WTC11 (cell line): ENCODE measurements at regions not wholly inside any gene's neighbourhood (a gene's known extent, or its start where the extent isn't known, plus 50 kb on each side); places are given as distances from the start of the nearest gene placed in this dataset.

ENCODE experiments used
- ATAC-seq: fragments of 200-7000 bp; cut with Tn5 transposase; 2 replicates; pipeline ENCODE4 v1.10.0; 2021; ENCODE audit warnings: mild to moderate bottlenecking, moderate library complexity
- CTCF ChIA-PET: fragments of 300-600 bp; sonication (Branson Sonifier 250); formaldehyde crosslinking; loops from one replicate; lab custom pipeline; 2021; ENCODE audit warnings: antibody characterized with exemption; lab: Charles Lee
- POLR2A ChIA-PET: fragments of 350-600 bp; sonication (Branson Sonifier 250); formaldehyde crosslinking; loops from one replicate; lab custom pipeline; 2021; ENCODE audit warnings: antibody characterized with exemption; lab: Charles Lee
- DNase-seq: peaks from one replicate; pipeline ENCODE4 v3.0.0; 2021; ENCODE audit warnings: low spot score
- H3K27ac Mint-ChIP-seq: 2 replicates; pipeline ENCODE4 v1.8.0; 2021; ENCODE audit warnings: mixed read lengths
- H3K27me3 Mint-ChIP-seq: 2 replicates; pipeline ENCODE4 v1.8.0; 2021; ENCODE audit warnings: low read depth, mild to moderate bottlenecking, moderate library complexity, mixed read lengths
- H3K36me3 Mint-ChIP-seq: 2 replicates; pipeline ENCODE4 v1.8.0; 2021; ENCODE audit warnings: mixed read lengths
- H3K4me1 Mint-ChIP-seq: 2 replicates; pipeline ENCODE4 v1.8.0; 2022; ENCODE audit warnings: mixed read lengths
- H3K4me3 Mint-ChIP-seq: 2 replicates; pipeline ENCODE4 v1.8.0; 2021; ENCODE audit warnings: mild to moderate bottlenecking, moderate library complexity, mixed read lengths
- H3K9me3 Mint-ChIP-seq: 2 replicates; pipeline ENCODE4 v1.8.0; 2021; ENCODE audit warnings: mixed read lengths
- IRF2 ChIP-seq: sonication (generic); formaldehyde crosslinking; IDR thresholded peaks from 2 replicates; pipeline ENCODE4 v1.8.0; 2022; ENCODE audit warnings: low read depth, missing genetic modification reagents, borderline replicate concordance
- NFE2L1 ChIP-seq: sonication (generic); formaldehyde crosslinking; IDR thresholded peaks from 2 replicates; pipeline ENCODE4 v1.8.1; 2023; ENCODE audit warnings: missing genetic modification reagents
- NR1H2 ChIP-seq: sonication (generic); formaldehyde crosslinking; IDR thresholded peaks from 2 replicates; pipeline ENCODE4 v1.9.0; 2021; ENCODE audit warnings: mild to moderate bottlenecking, moderate library complexity, missing genetic modification reagents
- NR2C2 ChIP-seq: sonication (generic); formaldehyde crosslinking; IDR thresholded peaks from 2 replicates; pipeline ENCODE4 v1.8.0; 2022; ENCODE audit warnings: mild to moderate bottlenecking, missing genetic modification reagents
- RELA ChIP-seq: sonication (generic); formaldehyde crosslinking; IDR thresholded peaks from 2 replicates; pipeline ENCODE4 v1.8.1; 2022; ENCODE audit warnings: missing genetic modification reagents, mild to moderate bottlenecking, borderline replicate concordance
- SMAD4 ChIP-seq: sonication (generic); formaldehyde crosslinking; IDR thresholded peaks from 2 replicates; pipeline ENCODE4 v1.8.0; 2022; ENCODE audit warnings: mild to moderate bottlenecking, missing genetic modification reagents
- ZNF138 ChIP-seq: sonication (generic); formaldehyde crosslinking; conservative IDR thresholded peaks from 2 replicates; pipeline ENCODE4 v1.8.1; 2022; ENCODE audit warnings: mild to moderate bottlenecking, moderate library complexity, missing genetic modification reagents
- ZNF219 ChIP-seq: sonication (generic); formaldehyde crosslinking; IDR thresholded peaks from 2 replicates; pipeline ENCODE4 v1.8.0; 2023; ENCODE audit warnings: missing genetic modification reagents, mild to moderate bottlenecking, borderline replicate concordance
- ZNF232 ChIP-seq: sonication (generic); formaldehyde crosslinking; IDR thresholded peaks from 2 replicates; pipeline ENCODE4 v1.8.0; 2022; ENCODE audit warnings: mild to moderate bottlenecking, missing genetic modification reagents
- ZNF416 ChIP-seq: fragments of 250-450 bp; sonication (Bioruptor Pico); IDR thresholded peaks from 2 replicates; pipeline ENCODE4 v1.9.0; 2021; ENCODE audit warnings: mild to moderate bottlenecking, inconsistent platforms
- TF ChIP-seq, protein P1 (sequence below): sonication (generic); formaldehyde crosslinking; IDR thresholded peaks from 2 replicates; pipeline ENCODE4 v1.8.0; 2022; ENCODE audit warnings: mild to moderate bottlenecking, missing genetic modification reagents
- TF ChIP-seq, protein P2 (sequence below): fragments of 250-450 bp; sonication (Bioruptor Pico); IDR thresholded peaks from 2 replicates; pipeline ENCODE4 v1.8.0; 2021; ENCODE audit warnings: mild to moderate bottlenecking
- TF ChIP-seq, protein P3 (sequence below): sonication (generic); formaldehyde crosslinking; IDR thresholded peaks from 2 replicates; pipeline ENCODE4 v1.8.1; 2022; ENCODE audit warnings: low read depth, mild to moderate bottlenecking, moderate library complexity, missing genetic modification reagents, borderline replicate concordance
- TF ChIP-seq, protein P4 (sequence below): fragments of 250-450 bp; sonication (Bioruptor Pico); conservative IDR thresholded peaks from 2 replicates; pipeline ENCODE4 v1.9.0; 2021; ENCODE audit warnings: mild to moderate bottlenecking
- TF ChIP-seq, protein P5 (sequence below): sonication (generic); formaldehyde crosslinking; IDR thresholded peaks from 2 replicates; pipeline ENCODE4 v1.8.0; 2022; ENCODE audit warnings: mild to moderate bottlenecking, missing genetic modification reagents
- TF ChIP-seq, protein P6 (sequence below): sonication (generic); formaldehyde crosslinking; IDR thresholded peaks from 2 replicates; pipeline ENCODE4 v1.8.1; 2022; ENCODE audit warnings: missing genetic modification reagents, borderline replicate concordance
- TF ChIP-seq, protein P7 (sequence below): sonication (generic); formaldehyde crosslinking; IDR thresholded peaks from 2 replicates; pipeline ENCODE4 v1.8.1; 2023; ENCODE audit warnings: mild to moderate bottlenecking, missing genetic modification reagents

DNA sequence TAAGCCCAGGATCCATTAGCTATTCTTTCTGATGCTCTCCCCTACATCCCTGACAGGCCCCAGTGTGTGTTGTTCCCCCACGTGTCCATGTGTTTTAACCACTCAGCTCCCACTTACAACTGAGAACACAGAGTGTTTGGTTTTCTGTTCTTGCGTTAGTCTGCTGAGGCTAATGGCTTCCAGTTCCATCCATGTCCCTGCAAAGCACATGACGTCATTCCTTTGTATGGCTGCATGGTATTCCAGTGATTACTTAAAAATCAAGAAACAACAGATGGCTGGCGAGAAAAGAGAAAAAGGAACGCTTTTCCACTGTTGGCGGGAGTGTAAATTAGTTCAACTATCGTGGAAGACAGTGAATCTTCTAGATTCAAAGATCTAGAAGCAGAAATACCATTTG, 556.0 kb downstream of the PTPRC start:
- Mint-ChIP-seq H3K4me1 (no peaks in the 10 kb centered on the region), H3K36me3 (no peaks in the 10 kb centered on the region)
- POLR2A ChIA-PET: no interaction called here

DNA sequence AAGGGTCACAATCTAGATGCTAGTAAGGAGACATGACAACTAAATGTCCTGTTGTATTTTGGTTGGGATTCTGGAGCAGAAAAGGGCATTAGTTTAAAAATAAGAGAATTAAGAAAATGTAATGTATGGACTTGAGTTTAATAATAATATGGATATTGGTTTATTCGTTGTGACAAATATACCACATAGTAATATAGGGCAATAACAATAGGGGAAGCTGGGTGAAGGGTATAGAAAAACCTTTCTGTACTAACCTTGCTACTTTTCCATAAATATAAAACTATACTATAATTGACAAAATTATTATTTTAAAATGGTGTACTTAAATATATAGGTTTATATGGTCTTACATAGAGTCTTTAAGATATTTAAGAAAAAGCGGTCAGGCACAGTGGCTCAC, 558.9 kb downstream of the PTPRC start:
- ChIA-PET CTCF (no interaction called here), POLR2A (no interaction called here)
- Mint-ChIP-seq H3K4me3 (no peak overlapping the region), H3K9me3 (peaks cover 11% of the 10 kb centered on the region), H3K4me1 (no peaks in the 10 kb centered on the region), H3K27me3 (no peaks in the 10 kb centered on the region), H3K36me3 (no peaks in the 10 kb centered on the region), H3K27ac (no peak overlapping the region)
- TF ChIP-seq, protein P1, sequence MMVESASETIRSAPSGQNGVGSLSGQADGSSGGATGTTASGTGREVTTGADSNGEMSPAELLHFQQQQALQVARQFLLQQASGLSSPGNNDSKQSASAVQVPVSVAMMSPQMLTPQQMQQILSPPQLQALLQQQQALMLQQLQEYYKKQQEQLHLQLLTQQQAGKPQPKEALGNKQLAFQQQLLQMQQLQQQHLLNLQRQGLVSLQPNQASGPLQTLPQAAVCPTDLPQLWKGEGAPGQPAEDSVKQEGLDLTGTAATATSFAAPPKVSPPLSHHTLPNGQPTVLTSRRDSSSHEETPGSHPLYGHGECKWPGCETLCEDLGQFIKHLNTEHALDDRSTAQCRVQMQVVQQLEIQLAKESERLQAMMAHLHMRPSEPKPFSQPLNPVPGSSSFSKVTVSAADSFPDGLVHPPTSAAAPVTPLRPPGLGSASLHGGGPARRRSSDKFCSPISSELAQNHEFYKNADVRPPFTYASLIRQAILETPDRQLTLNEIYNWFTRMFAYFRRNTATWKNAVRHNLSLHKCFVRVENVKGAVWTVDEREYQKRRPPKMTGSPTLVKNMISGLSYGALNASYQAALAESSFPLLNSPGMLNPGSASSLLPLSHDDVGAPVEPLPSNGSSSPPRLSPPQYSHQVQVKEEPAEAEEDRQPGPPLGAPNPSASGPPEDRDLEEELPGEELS (CRISPR knock-in tag): no peak
- TF ChIP-seq, protein P2, sequence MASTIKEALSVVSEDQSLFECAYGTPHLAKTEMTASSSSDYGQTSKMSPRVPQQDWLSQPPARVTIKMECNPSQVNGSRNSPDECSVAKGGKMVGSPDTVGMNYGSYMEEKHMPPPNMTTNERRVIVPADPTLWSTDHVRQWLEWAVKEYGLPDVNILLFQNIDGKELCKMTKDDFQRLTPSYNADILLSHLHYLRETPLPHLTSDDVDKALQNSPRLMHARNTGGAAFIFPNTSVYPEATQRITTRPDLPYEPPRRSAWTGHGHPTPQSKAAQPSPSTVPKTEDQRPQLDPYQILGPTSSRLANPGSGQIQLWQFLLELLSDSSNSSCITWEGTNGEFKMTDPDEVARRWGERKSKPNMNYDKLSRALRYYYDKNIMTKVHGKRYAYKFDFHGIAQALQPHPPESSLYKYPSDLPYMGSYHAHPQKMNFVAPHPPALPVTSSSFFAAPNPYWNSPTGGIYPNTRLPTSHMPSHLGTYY (CRISPR knock-in tag): no peak
- TF ChIP-seq, protein P3, sequence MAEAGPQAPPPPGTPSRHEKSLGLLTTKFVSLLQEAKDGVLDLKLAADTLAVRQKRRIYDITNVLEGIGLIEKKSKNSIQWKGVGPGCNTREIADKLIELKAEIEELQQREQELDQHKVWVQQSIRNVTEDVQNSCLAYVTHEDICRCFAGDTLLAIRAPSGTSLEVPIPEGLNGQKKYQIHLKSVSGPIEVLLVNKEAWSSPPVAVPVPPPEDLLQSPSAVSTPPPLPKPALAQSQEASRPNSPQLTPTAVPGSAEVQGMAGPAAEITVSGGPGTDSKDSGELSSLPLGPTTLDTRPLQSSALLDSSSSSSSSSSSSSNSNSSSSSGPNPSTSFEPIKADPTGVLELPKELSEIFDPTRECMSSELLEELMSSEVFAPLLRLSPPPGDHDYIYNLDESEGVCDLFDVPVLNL (CRISPR knock-in tag): no peak
- TF ChIP-seq NR2C2: no peak
- no peak for TF ChIP-seq NFE2L1
- TF ChIP-seq RELA (CRISPR knock-in tag): no peak
- no peak for TF ChIP-seq ZNF416 (CRISPR knock-in tag)
- TF ChIP-seq, protein P4, sequence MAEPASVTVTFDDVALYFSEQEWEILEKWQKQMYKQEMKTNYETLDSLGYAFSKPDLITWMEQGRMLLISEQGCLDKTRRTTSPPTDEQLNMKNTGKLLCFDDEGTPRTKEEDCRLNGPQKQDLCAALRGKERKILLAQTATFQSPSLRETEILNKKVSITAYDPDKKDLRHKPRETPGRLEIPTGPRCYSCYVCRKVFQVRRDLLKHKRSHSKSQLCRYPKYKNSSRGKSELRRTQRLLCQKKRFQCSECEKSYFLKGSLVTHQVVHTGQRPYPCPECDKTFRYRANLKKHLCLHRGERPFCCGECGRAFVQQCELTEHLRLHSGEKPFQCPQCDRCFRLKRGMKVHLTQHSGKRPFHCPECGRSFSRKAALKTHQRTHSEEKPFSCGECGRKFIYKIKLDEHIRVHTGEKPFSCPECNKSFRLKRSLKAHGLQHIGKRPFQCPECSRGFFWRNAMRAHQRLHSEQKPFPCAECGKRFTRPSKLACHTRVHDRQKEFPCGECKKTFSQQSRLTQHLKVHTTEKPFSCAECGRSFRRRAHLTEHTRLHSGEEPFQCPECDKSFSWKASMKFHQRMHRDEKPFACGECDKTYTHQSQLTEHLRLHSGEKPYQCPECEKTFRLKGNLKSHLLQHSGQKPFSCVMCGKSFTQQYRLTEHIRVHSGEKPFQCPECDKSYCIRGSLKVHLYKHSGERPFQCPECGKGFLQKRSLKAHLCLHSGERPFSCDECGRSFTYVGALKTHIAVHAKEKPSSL (CRISPR knock-in tag): no peak
- TF ChIP-seq ZNF232 (CRISPR knock-in tag): no peak
- no peak for TF ChIP-seq IRF2 (CRISPR knock-in tag)
- no peak for TF ChIP-seq ZNF138 (CRISPR knock-in tag)
- TF ChIP-seq, protein P5, sequence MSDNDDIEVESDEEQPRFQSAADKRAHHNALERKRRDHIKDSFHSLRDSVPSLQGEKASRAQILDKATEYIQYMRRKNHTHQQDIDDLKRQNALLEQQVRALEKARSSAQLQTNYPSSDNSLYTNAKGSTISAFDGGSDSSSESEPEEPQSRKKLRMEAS (CRISPR knock-in tag): no peak
- no peak for TF ChIP-seq ZNF219 (CRISPR knock-in tag)
- no peak for TF ChIP-seq SMAD4
- TF ChIP-seq, protein P6, sequence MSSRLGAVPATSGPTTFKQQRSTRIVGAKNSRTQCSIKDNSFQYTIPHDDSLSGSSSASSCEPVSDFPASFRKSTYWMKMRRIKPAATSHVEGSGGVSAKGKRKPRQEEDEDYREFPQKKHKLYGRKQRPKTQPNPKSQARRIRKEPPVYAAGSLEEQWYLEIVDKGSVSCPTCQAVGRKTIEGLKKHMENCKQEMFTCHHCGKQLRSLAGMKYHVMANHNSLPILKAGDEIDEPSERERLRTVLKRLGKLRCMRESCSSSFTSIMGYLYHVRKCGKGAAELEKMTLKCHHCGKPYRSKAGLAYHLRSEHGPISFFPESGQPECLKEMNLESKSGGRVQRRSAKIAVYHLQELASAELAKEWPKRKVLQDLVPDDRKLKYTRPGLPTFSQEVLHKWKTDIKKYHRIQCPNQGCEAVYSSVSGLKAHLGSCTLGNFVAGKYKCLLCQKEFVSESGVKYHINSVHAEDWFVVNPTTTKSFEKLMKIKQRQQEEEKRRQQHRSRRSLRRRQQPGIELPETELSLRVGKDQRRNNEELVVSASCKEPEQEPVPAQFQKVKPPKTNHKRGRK (CRISPR knock-in tag): no peak
- TF ChIP-seq, protein P7, sequence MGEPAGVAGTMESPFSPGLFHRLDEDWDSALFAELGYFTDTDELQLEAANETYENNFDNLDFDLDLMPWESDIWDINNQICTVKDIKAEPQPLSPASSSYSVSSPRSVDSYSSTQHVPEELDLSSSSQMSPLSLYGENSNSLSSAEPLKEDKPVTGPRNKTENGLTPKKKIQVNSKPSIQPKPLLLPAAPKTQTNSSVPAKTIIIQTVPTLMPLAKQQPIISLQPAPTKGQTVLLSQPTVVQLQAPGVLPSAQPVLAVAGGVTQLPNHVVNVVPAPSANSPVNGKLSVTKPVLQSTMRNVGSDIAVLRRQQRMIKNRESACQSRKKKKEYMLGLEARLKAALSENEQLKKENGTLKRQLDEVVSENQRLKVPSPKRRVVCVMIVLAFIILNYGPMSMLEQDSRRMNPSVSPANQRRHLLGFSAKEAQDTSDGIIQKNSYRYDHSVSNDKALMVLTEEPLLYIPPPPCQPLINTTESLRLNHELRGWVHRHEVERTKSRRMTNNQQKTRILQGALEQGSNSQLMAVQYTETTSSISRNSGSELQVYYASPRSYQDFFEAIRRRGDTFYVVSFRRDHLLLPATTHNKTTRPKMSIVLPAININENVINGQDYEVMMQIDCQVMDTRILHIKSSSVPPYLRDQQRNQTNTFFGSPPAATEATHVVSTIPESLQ (CRISPR knock-in tag): no peak
- ATAC-seq (no peak), DNase-seq (no peak)

More for the DNA sequence above, 556.0 kb downstream of the PTPRC start:
- TF ChIP-seq, protein P2 (CRISPR knock-in tag): no peak
- TF ChIP-seq NR2C2 (no peak), NR1H2 (CRISPR knock-in tag) (no peak)
- TF ChIP-seq, all 79 proteins: peak for 0
- ATAC-seq (no peak), DNase-seq (no peak)
- no peaks in the 10 kb centered on the region for H3K27me3 Mint-ChIP-seq
- H3K9me3 Mint-ChIP-seq: peaks cover 11% of the 10 kb centered on the region
- CTCF ChIA-PET: no interaction called here
- no peak overlapping the region for H3K4me3 Mint-ChIP-seq
- H3K27ac Mint-ChIP-seq: no peak overlapping the region
